Stomach (tissue), 8 donors: ENCODE measurements at regions not wholly inside any gene's neighbourhood (a gene's known extent, or its start where the extent isn't known, plus 50 kb on each side); places are given as distances from the start of the nearest gene placed in this dataset.

Experiments used
- DNase-seq, 2 donors: peaks; one replicate each; pipeline versions ENCODE4 v3.0.0 to v3.0.0-alpha.2; 2013 to 2019
- H3K27ac ChIP-seq, 5 donors: fragments of 200-600 bp in 4 of 5; sonication (generic) in 4 of 5; one replicate each; pipeline ENCODE4 v1.5.1; 2013 to 2019; ENCODE audit warnings: mild to moderate bottlenecking in 1 of 5, moderate library complexity in 1 of 5
- H3K27me3 ChIP-seq, 3 donors: fragments of 200-600 bp; sonication (generic); one replicate each; pipeline ENCODE4 v1.5.1; 2017 to 2019; ENCODE audit warnings: mixed run types in 1 of 3
- H3K36me3 ChIP-seq, 4 donors: fragments of 200-600 bp; sonication (generic); 1 replicate in 3 of 4; 2 replicates in 1 of 4; pipeline ENCODE4 v1.5.1; 2016 to 2019
- H3K4me1 ChIP-seq, 4 donors: fragments of 200-600 bp; sonication (generic); one replicate each; pipeline ENCODE4 v1.5.1; 2016 to 2019
- H3K4me3 ChIP-seq, 4 donors: fragments of 200-600 bp; sonication (generic) in 3 of 4; one replicate each; pipeline ENCODE4 v1.5.1; 2016 to 2019; ENCODE audit warnings: mild to moderate bottlenecking in 1 of 4
- H3K9me3 ChIP-seq, 4 donors: fragments of 200-600 bp; sonication (generic); one replicate each; pipeline ENCODE4 v1.5.1; 2016 to 2019
- EP300 ChIP-seq: sonication (generic); formaldehyde crosslinking; IDR thresholded peaks from one replicate; pipeline ENCODE4 v1.6.1; 2017; ENCODE audit warnings: antibody characterized with exemption
- POLR2A ChIP-seq, 4 donors: fragments of 450-650 bp; IDR thresholded peaks; one replicate each; pipeline ENCODE4 v1.6.1; 2016; ENCODE audit warnings: antibody characterized with exemption in 4 of 4, control low read depth in 2 of 4, mild to moderate bottlenecking in 1 of 4, moderate library complexity in 1 of 4
- POLR2AphosphoS5 ChIP-seq, 3 donors: sonication (generic); formaldehyde crosslinking; IDR thresholded peaks; one replicate each; pipeline ENCODE4 v1.6.1; 2016; ENCODE audit warnings: antibody characterized with exemption in 3 of 3
- WGBS, 5 donors: extraction: QIAGEN DNeasy Blood & Tissue Kit in 3 of 5; methylation state at CpG; one replicate each; pipeline versions ENCODE4 v1.1.5 to v1.1.7; 2013 to 2018; 5-methylcytosine and 5-hydroxymethylcytosine counted together
- intact Hi-C: fragments of 100-400 bp; cut with DNase I; formaldehyde crosslinking; loops from one replicate; pipeline ENCODE4 v1.15.1; 2023; ENCODE audit warnings: low total_unique reads
- TF ChIP-seq, protein P1 (sequence below), 7 experiments: fragments of 450-650 bp in 4 of 7; fragments of 200-600 bp in 3 of 7; sonication (generic) in 3 of 7; IDR thresholded peaks; one replicate each; pipeline ENCODE4 v1.5.1; 2016 to 2019; ENCODE audit warnings: antibody characterized with exemption in 7 of 7, control low read depth in 2 of 7, mild to moderate bottlenecking in 1 of 7
- donor health status: healthy with polysubstance abuse.
- donor health status: Bipolar disorder and iron deficiency.
- donor health status: healthy.

DNA sequence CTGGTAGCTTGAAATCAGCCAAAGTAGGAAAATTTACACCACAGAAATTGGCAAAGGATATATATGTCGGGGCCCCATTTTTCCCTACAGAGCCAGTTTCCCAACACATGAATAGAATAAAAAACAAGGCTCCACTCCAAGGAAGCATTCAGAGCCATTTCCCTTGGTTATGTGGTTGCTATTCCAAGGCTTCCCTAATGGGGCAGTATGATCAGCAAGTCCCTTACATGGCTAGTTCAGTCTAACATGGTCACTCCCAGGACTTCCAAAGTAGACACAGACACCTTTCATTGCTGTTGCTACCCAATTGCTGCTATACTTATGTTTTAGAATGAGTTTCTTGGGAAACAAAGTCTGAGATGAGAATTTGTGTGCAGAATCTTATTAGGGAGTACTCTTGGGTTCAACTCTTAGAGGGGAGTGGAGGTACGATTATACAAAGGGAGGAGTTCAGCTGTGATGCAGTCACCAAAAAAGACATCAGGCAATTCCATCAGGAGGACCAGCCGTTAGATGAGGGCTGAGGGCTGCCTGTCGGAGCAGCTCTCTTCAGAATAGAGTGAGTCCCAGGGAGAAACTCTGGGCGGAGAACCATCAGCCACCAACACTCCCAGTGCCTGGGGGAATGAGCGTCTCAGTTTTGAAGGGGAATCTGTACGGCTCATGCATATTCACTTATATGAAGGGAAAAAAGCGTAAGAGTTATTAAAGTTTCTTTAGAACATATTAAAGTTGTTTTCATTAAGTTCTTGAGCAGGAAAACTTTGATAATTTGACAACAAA, 92.9 kb downstream of the C21orf91 start:
- H3K36me3 ChIP-seq, result no peaks in the 10 kb centered on the region
- intact Hi-C loops, result no loop called here
- no peak for DNase-seq
- H3K27ac ChIP-seq, result no peak overlapping the region
- H3K27me3 ChIP-seq, result no peaks in the 10 kb centered on the region
- H3K9me3 ChIP-seq, result no peaks in the 10 kb centered on the region
- H3K4me3 ChIP-seq, result no peak overlapping the region
- TF ChIP-seq, protein P1, sequence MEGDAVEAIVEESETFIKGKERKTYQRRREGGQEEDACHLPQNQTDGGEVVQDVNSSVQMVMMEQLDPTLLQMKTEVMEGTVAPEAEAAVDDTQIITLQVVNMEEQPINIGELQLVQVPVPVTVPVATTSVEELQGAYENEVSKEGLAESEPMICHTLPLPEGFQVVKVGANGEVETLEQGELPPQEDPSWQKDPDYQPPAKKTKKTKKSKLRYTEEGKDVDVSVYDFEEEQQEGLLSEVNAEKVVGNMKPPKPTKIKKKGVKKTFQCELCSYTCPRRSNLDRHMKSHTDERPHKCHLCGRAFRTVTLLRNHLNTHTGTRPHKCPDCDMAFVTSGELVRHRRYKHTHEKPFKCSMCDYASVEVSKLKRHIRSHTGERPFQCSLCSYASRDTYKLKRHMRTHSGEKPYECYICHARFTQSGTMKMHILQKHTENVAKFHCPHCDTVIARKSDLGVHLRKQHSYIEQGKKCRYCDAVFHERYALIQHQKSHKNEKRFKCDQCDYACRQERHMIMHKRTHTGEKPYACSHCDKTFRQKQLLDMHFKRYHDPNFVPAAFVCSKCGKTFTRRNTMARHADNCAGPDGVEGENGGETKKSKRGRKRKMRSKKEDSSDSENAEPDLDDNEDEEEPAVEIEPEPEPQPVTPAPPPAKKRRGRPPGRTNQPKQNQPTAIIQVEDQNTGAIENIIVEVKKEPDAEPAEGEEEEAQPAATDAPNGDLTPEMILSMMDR (IDR thresholded peaks at IDR 0.05), result no peak
- no peak for TF ChIP-seq POLR2A (IDR thresholded peaks at IDR 0.05)
- no peak for TF ChIP-seq EP300
- no peak for TF ChIP-seq POLR2AphosphoS5 (IDR thresholded peaks at IDR 0.05)
- WGBS, 5 donors, result 90 to 95% (median 95%) methylated on average over 8 of the region's 8 CpGs
- H3K4me1 ChIP-seq, result no peaks in the 10 kb centered on the region

DNA sequence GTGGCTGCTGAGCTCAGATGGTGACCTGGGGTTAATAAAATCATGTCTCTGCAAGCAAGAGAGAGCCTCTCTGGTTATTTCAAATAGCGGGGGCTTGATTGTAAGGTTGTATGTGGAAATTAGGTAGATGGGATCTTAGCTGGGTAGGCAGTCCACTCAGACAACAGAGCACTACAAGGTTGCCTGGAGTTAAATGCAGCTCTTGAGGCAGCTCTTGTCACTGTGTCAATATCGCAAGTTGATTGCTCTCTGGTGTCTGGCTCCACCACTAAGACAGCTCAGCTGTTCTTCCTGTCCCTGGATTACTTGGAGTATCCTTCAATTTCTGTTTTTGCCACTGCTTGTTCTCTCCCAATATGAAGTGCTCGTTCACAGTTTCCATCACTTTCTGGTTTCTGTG, 93.8 kb downstream of the C21orf91 start:
- Histone ChIP-seq H3K36me3 (no peaks in the 10 kb centered on the region), H3K27me3 (no peaks in the 10 kb centered on the region), H3K4me3 (no peak overlapping the region), H3K4me1 (no peaks in the 10 kb centered on the region), H3K27ac (no peak overlapping the region), H3K9me3 (no peaks in the 10 kb centered on the region)
- DNase-seq, result peak in 1 of 2 donors; percentile 29
- WGBS, 5 donors, result 43 to 91% (median 67%) methylated on average over 3 of the region's 3 CpGs
- intact Hi-C loops, result no loop called here
- no peak for TF ChIP-seq POLR2A (IDR thresholded peaks at IDR 0.05)
- TF ChIP-seq POLR2AphosphoS5 (IDR thresholded peaks at IDR 0.05), result no peak
- TF ChIP-seq, protein P1 (IDR thresholded peaks at IDR 0.05), result no peak
- no peak for TF ChIP-seq EP300

DNA sequence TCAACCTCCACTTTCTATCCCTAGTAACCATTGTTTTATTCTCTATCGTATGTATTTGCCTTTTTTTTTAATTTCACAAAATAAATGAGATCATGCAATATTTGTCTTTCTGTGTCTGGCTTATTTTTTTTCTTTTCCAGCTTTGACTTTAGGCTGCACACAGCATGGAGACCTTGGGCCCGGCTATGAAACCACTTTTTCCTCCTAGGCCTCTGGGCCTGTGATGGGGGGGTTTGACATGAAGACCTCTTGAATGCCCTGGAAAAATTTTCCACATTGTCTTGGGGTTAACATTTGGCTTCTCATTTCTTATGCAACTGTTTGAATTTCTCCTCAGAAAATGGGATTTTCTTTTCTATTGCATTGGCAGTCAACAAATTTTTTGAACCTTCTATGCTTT, 100.2 kb upstream of the BTG3 start:
- Histone ChIP-seq H3K27ac (no peak overlapping the region), H3K9me3 (peaks cover 0 to 4% (median 0%) of the 10 kb centered on the region in 4 donors), H3K4me1 (no peaks in the 10 kb centered on the region), H3K36me3 (no peaks in the 10 kb centered on the region), H3K27me3 (no peaks in the 10 kb centered on the region), H3K4me3 (no peak overlapping the region)
- TF ChIP-seq POLR2A (IDR thresholded peaks at IDR 0.05), result no peak
- intact Hi-C loops, result no loop called here
- no peak for DNase-seq
- WGBS, 5 donors, result 85 to 96% (median 92%) methylated on average over 2 of the region's 2 CpGs

DNA sequence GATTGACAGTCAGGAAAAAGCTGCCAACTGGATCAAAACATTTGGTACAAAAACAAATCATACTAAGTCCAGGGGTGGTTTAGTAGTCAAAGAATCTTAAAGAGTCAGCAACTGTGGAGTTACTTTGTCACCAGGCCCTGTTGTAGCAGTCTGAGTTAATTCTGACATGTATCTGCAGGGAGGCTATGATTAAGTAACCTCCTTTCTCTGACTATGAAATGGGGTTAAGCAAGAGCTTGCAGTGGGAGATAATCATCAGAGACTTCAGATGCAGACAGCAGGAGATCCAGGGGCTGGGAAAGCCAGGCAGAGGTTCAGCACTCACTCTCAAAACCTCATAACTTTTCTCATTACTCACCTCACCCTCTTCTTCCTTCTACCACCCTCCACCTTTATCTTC, 99.2 kb upstream of the BTG3 start:
- Histone ChIP-seq H3K27me3 (no peaks in the 10 kb centered on the region), H3K36me3 (no peaks in the 10 kb centered on the region), H3K4me3 (no peak overlapping the region), H3K27ac (no peak overlapping the region), H3K4me1 (no peaks in the 10 kb centered on the region), H3K9me3 (peaks cover 0 to 4% (median 0%) of the 10 kb centered on the region in 4 donors)
- no peak for DNase-seq
- intact Hi-C loops, result no loop called here
- no peak for TF ChIP-seq POLR2AphosphoS5 (IDR thresholded peaks at IDR 0.05)
- TF ChIP-seq, protein P1 (IDR thresholded peaks at IDR 0.05), result no peak
- TF ChIP-seq POLR2A (IDR thresholded peaks at IDR 0.05), result no peak
- no peak for TF ChIP-seq EP300

DNA sequence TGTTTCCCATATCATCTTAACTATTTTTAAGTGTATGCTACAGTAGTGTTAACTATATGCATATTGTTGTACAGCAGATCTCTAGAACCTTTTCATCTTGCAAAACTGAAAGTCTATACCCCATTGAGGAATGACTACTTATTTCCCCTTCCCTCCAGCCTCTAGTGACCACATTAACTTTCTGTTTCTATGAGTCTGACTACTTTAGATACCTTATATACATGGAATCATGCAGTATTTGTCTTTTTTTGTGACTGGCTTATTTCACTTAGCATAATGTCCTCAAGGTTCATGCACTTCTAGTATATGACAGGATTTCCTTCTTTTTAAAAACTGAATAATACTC, 96.5 kb upstream of the BTG3 start:
- intact Hi-C loops, result no loop called here

More for the DNA sequence above, 96.5 kb upstream of the BTG3 start:
- no peak for TF ChIP-seq EP300
- no peak for TF ChIP-seq POLR2AphosphoS5 (IDR thresholded peaks at IDR 0.05)
- TF ChIP-seq, protein P1 (IDR thresholded peaks at IDR 0.05), result no peak
- H3K4me1 ChIP-seq, result no peaks in the 10 kb centered on the region
- peaks cover 0 to 4% (median 0%) of the 10 kb centered on the region in 4 donors for H3K9me3 ChIP-seq
- no peaks in the 10 kb centered on the region for H3K27me3 ChIP-seq
- H3K36me3 ChIP-seq, result no peaks in the 10 kb centered on the region
- no peak overlapping the region for H3K27ac ChIP-seq
- no peak overlapping the region for H3K4me3 ChIP-seq
- DNase-seq, result no peak
